ENCODE measurements at regions not wholly inside any gene's neighbourhood (a gene's known extent, or its start where the extent isn't known, plus 50 kb on each side); places are given as distances from the start of the nearest gene placed in this dataset.

- no peak for TF ChIP-seq GATA2 (IDR thresholded peaks at IDR 0.05; ENCODE audit: low read depth, low read length)
- TF ChIP-seq GATA3 (IDR thresholded peaks at IDR 0.05; ENCODE audit: low read depth, low read length), result no peak
Observed at GRCh38 chr1:217968085-217968484, 317.0 kb upstream of the RRP15 start.
